ENCODE measurements at regions not wholly inside any gene's neighbourhood (a gene's known extent, or its start where the extent isn't known, plus 50 kb on each side); places are given as distances from the start of the nearest gene placed in this dataset.

DNA sequence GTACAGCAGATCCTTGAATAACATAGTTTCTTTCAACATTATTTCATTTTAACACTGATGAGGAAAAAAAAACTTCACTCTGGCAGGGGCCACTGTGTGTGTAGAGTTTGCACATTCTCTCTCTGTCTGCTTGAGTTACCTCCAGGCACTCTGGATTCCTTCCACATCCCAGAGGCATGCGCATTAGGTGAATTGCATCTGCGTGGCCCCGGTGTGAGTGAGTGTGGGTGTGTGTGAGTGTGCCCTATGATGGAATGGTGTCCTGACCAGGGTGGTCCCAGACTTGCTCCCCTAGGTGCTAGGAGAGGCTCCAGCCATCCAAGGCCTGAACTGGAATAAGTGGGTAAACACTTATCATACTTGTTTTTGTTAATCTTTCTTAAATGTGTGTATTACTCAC, 90.6 kb upstream of the LRIG3 start:
- DNase-seq (ENCODE audit: low read depth): no peak
- H3K4me3 ChIP-seq (ENCODE audit: low read length): no peak overlapping the region
- TF ChIP-seq, protein P1, sequence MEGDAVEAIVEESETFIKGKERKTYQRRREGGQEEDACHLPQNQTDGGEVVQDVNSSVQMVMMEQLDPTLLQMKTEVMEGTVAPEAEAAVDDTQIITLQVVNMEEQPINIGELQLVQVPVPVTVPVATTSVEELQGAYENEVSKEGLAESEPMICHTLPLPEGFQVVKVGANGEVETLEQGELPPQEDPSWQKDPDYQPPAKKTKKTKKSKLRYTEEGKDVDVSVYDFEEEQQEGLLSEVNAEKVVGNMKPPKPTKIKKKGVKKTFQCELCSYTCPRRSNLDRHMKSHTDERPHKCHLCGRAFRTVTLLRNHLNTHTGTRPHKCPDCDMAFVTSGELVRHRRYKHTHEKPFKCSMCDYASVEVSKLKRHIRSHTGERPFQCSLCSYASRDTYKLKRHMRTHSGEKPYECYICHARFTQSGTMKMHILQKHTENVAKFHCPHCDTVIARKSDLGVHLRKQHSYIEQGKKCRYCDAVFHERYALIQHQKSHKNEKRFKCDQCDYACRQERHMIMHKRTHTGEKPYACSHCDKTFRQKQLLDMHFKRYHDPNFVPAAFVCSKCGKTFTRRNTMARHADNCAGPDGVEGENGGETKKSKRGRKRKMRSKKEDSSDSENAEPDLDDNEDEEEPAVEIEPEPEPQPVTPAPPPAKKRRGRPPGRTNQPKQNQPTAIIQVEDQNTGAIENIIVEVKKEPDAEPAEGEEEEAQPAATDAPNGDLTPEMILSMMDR (conservative IDR thresholded peaks at IDR 0.05; ENCODE audit: low read depth, low read length): no peak

DNA sequence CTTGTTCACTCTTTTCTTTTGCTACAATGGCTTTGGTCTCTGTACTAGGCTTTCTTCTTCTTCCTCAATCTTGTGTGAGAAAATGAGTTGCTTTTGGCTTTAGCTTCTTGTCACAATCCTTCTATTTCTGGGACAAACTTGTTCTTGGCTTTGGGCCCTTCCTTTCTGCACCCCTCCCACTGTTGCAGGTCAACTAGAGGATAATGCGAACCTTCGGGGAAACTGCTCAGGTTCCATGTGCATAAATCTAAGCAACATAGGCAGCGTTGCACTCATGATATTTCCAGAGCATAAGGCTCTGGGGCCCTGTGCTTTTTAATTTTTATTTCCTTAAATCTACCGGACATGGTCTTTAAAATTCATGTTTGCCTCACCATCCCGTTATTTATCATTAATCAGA, 89.8 kb upstream of the LRIG3 start:
- H3K4me3 ChIP-seq (ENCODE audit: low read length): no peak overlapping the region
- TF ChIP-seq, protein P1 (conservative IDR thresholded peaks at IDR 0.05; ENCODE audit: low read depth, low read length): no peak
- DNase-seq (ENCODE audit: low read depth): no peak

DNA sequence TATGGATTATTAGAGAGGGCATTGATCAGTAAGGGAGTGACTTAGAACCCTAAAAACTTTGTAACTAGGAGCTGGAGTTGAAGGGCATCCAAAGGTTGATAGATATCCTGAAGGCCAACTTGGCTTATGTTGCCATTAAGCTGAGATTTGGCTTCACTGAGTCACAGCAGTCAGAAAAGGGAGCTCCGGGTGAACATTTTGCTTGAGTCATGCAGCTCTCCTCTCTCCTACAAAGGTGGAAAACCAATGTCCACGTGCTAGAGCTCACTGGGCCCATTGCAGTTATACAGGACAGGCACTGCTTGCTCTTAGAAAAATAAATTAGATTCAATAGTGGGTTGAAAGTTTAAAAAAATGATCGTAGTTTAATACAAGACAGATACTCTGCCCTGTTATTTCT, 87.3 kb upstream of the LRIG3 start:
- no peak overlapping the region for H3K4me3 ChIP-seq (ENCODE audit: low read length)
- no peak for DNase-seq (ENCODE audit: low read depth)
- TF ChIP-seq, protein P1 (conservative IDR thresholded peaks at IDR 0.05; ENCODE audit: low read depth, low read length): no peak

DNA sequence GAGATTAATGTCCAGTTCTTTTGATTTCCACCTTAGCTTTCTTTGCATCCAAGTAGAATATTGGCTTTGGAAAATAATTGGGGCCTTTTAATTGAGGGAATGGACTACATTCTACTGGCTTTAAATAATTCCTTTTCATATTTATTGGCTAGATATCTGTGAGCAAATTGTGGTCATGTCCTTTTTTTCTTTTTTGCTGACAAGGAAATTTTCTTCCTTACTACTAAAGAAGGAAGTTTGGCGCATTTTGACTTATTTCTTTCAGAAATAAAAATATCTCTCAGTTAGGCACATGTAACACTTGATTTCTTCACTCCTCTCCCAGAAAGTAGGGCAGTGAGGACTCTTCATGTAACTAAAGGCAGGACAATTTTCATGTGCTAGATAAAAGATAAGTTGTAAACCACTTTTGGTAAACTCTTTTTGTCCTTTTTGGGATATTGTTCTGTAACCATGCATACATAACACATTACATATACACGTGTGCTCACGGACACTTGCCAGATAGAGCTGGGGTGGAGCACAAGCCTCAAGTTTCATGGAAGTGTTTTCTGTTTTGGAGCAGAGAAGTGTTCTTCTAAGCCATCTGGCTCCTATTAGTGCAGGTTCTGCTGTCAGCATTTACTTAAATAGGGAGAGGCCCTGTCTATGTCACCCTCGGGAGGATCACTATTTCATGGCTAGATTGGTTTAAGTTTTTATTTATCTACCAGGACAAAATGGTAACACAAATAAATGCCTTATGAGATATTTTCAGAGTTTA, 85.1 kb upstream of the LRIG3 start:
- H3K4me3 ChIP-seq (ENCODE audit: low read length): no peak overlapping the region
- TF ChIP-seq, protein P1 (conservative IDR thresholded peaks at IDR 0.05; ENCODE audit: low read depth, low read length): no peak
- DNase-seq (ENCODE audit: low read depth): no peak

DNA sequence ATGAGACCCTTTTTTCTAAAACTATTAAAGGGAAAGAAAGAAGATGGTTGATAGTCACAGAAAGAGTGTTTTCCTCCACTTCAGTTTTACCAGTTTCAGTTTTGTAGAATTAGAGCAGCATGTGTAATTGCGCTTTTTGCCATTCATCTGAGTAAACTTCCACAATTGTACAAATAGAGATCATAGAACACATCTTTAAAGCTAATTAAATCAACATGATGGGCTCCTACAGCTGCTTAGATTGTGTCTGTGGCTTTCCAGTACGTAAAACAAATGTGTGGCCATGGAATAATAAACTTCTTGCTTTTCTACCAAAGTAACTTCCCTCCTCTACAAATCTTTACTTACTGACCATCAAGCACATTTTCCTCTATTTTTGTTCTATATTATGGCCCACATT, 84.2 kb upstream of the LRIG3 start:
- TF ChIP-seq, protein P1 (conservative IDR thresholded peaks at IDR 0.05; ENCODE audit: low read depth, low read length): no peak
- DNase-seq (ENCODE audit: low read depth): no peak
- no peak overlapping the region for H3K4me3 ChIP-seq (ENCODE audit: low read length)

DNA sequence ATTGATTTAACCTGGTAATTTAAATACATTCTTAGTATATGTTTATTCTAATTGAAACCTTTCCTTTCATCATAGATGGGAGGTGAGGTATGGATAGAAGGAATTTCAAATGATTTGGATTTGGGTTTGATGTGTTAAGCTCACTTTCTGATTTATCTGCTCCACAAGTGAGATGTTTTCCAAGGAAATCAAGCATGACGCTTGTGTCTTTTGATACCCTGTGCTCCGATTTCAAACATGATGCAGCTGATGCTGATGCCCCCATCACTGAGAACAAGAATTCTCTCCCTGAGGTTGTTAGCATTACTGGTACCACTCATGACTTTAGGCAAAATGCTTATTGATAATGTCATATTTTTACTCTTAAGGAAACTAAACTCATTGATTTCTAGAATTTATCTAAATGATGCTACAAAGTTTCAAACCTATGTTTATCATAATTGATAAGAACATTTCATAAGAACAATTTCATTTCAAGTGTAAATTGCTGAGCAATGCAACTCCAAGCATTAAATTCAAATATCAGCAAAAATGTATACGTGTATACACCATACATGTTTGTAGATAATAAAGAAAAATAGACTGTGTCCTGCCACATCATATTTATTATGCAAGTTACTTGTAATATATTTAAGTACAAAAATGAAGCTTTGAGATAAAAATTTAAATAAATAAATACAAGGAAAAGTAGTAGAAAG, 75.5 kb upstream of the LRIG3 start:
- H3K4me3 ChIP-seq (ENCODE audit: low read length): no peak overlapping the region
- DNase-seq (ENCODE audit: low read depth): no peak
- TF ChIP-seq, protein P1 (conservative IDR thresholded peaks at IDR 0.05; ENCODE audit: low read depth, low read length): no peak
